HFFc6 (cell line): ENCODE measurements at regions not wholly inside any gene's neighbourhood (a gene's known extent, or its start where the extent isn't known, plus 50 kb on each side); places are given as distances from the start of the nearest gene placed in this dataset.

ENCODE experiments used
- DNase-seq: peaks from one replicate; pipeline ENCODE4 v3.0.0-alpha.2; 2018
- H3K27ac Mint-ChIP-seq: 2 replicates; pipeline ENCODE4 v1.8.0; 2020; ENCODE audit warnings: mild to moderate bottlenecking, mixed read lengths
- H3K27me3 Mint-ChIP-seq: 2 replicates; pipeline ENCODE4 v1.8.0; 2021; ENCODE audit warnings: mild to moderate bottlenecking, moderate library complexity, mixed read lengths; ENCODE audit not compliant: insufficient read depth
- H3K36me3 Mint-ChIP-seq: 2 replicates; pipeline ENCODE4 v1.8.0; 2021; ENCODE audit warnings: low read depth, mixed read lengths
- H3K4me1 Mint-ChIP-seq: 2 replicates; pipeline ENCODE4 v1.8.0; 2020; ENCODE audit warnings: low read depth, mixed read lengths
- H3K4me3 Mint-ChIP-seq: 2 replicates; pipeline ENCODE4 v1.8.0; 2020; ENCODE audit warnings: mild to moderate bottlenecking, moderate library complexity, mixed read lengths
- H3K9me3 Mint-ChIP-seq: 2 replicates; pipeline ENCODE4 v1.8.0; 2020; ENCODE audit warnings: mild to moderate bottlenecking, mixed read lengths
- CTCF ChIP-seq: fragments of 200-600 bp; sonication (generic); IDR thresholded peaks from 2 replicates; pipeline ENCODE4 v1.5.0; 2021; ENCODE audit warnings: antibody characterized with exemption, mild to moderate bottlenecking

GRCh38 chr10:8636371-8636770, 581.9 kb downstream of the GATA3 start:
- no peak overlapping the region for H3K4me3 Mint-ChIP-seq
- H3K27ac Mint-ChIP-seq: no peak overlapping the region
- no peak for DNase-seq
- no peak for TF ChIP-seq CTCF
- no peaks in the 10 kb centered on the region for H3K4me1 Mint-ChIP-seq
- H3K27me3 Mint-ChIP-seq: no peaks in the 10 kb centered on the region; the same call in 1 of the 2 replicates
- H3K36me3 Mint-ChIP-seq: no peaks in the 10 kb centered on the region
- peaks cover 48% of the 10 kb centered on the region for H3K9me3 Mint-ChIP-seq

- no peak overlapping the region for H3K4me3 Mint-ChIP-seq
- DNase-seq: no peak
- H3K36me3 Mint-ChIP-seq: no peaks in the 10 kb centered on the region
- H3K27me3 Mint-ChIP-seq: no peaks in the 10 kb centered on the region; the same call in 1 of the 2 replicates
- no peak overlapping the region for H3K27ac Mint-ChIP-seq
- TF ChIP-seq CTCF: no peak
- no peaks in the 10 kb centered on the region for H3K4me1 Mint-ChIP-seq
- peaks cover 54% of the 10 kb centered on the region for H3K9me3 Mint-ChIP-seq
These were observed 583.2 kb downstream of the GATA3 start for GRCh38 chr10:8637640-8638039.

DNA sequence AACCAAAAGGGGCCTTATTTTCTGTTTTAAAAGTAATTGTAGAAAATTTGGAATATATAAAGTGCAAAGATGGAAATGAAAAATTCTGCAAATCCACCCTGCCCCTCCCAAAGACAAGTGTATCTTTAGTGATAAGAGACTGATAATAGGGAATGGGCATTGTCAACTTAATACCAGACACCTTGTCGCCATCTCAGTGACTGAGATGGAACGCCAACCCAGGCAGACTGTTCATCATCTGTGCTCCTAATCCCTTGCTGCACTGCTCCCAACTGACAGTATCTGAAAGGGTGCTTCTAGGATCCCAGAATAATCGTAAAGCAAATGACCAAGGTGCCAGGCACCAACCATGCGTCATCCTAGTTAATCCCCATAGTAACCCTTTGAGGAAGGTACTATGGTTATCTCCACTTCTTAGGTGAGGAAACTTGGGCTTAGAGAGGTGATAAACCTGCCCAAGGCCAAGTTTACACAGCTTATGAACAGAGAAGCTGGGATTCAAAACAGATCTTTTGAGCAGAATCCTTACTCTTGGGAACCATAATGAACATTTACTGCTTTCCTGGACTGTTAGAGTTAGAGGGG, 583.7 kb downstream of the GATA3 start:
- peaks cover 53% of the 10 kb centered on the region for H3K9me3 Mint-ChIP-seq
- no peaks in the 10 kb centered on the region; the same call in 1 of the 2 replicates for H3K27me3 Mint-ChIP-seq
- H3K4me3 Mint-ChIP-seq: no peak overlapping the region
- no peak for TF ChIP-seq CTCF
- H3K36me3 Mint-ChIP-seq: no peaks in the 10 kb centered on the region
- no peak overlapping the region for H3K27ac Mint-ChIP-seq
- H3K4me1 Mint-ChIP-seq: no peaks in the 10 kb centered on the region
- no peak for DNase-seq

GRCh38 chr10:8639486-8640185, 585.1 kb downstream of the GATA3 start:
- H3K36me3 Mint-ChIP-seq: no peaks in the 10 kb centered on the region
- no peak overlapping the region for H3K4me3 Mint-ChIP-seq
- no peaks in the 10 kb centered on the region for H3K4me1 Mint-ChIP-seq
- H3K27ac Mint-ChIP-seq: no peak overlapping the region
- H3K9me3 Mint-ChIP-seq: peaks cover 54% of the 10 kb centered on the region
- no peak for DNase-seq
- no peak for TF ChIP-seq CTCF
- H3K27me3 Mint-ChIP-seq: no peaks in the 10 kb centered on the region; the same call in 1 of the 2 replicates

GRCh38 chr10:8640301-8640700, 585.8 kb downstream of the GATA3 start:
- no peaks in the 10 kb centered on the region; the same call in 1 of the 2 replicates for H3K27me3 Mint-ChIP-seq
- peaks cover 60% of the 10 kb centered on the region for H3K9me3 Mint-ChIP-seq
- TF ChIP-seq CTCF: no peak
- DNase-seq: no peak
- H3K4me1 Mint-ChIP-seq: no peaks in the 10 kb centered on the region
- H3K27ac Mint-ChIP-seq: no peak overlapping the region
- no peak overlapping the region for H3K4me3 Mint-ChIP-seq
- H3K36me3 Mint-ChIP-seq: no peaks in the 10 kb centered on the region
